Smooth muscle cell (in vitro differentiated cells): ENCODE measurements at regions not wholly inside any gene's neighbourhood (a gene's known extent, or its start where the extent isn't known, plus 50 kb on each side); places are given as distances from the start of the nearest gene placed in this dataset.

Source experiments
- DNase-seq: peaks from one replicate; lab custom pipeline; 2025; ENCODE audit not compliant: unreplicated experiment; lab: John Stamatoyannopoulos, UW
- H2AFZ ChIP-seq: fragments of 200-600 bp; sonication (generic); 2 replicates; pipeline ENCODE4 v1.6.0; 2016; ENCODE audit warnings: antibody characterized with exemption, low read depth, mild to moderate bottlenecking
- H3F3A ChIP-seq: fragments of 200-600 bp; sonication (generic); 2 replicates; pipeline ENCODE4 v1.6.0; 2017; ENCODE audit warnings: antibody characterized with exemption, low read depth
- H3K27ac ChIP-seq: fragments of 200-600 bp; sonication (generic); 2 replicates; pipeline ENCODE4 v1.5.1; 2016; ENCODE audit warnings: low read depth, mild to moderate bottlenecking
- H3K27me3 ChIP-seq: fragments of 200-600 bp; sonication (generic); 2 replicates; pipeline ENCODE4 v1.6.1; 2016; ENCODE audit warnings: low read depth, mild to moderate bottlenecking
- H3K36me3 ChIP-seq: fragments of 200-600 bp; sonication (generic); 2 replicates; pipeline ENCODE4 v1.5.1; 2016; ENCODE audit warnings: low read depth
- H3K4me1 ChIP-seq: fragments of 200-600 bp; sonication (generic); 2 replicates; pipeline ENCODE4 v1.5.1; 2016; ENCODE audit warnings: low read depth
- H3K4me2 ChIP-seq: fragments of 200-600 bp; sonication (generic); 2 replicates; pipeline ENCODE4 v1.6.0; 2016; ENCODE audit warnings: mild to moderate bottlenecking
- H3K4me3 ChIP-seq: fragments of 200-600 bp; sonication (generic); 2 replicates; pipeline ENCODE4 v1.5.1; 2016; ENCODE audit warnings: mild to moderate bottlenecking
- H3K79me2 ChIP-seq: fragments of 200-600 bp; sonication (generic); 2 replicates; pipeline ENCODE4 v1.6.0; 2016; ENCODE audit warnings: low read depth, mild to moderate bottlenecking
- H3K9ac ChIP-seq: fragments of 200-600 bp; sonication (generic); 2 replicates; pipeline ENCODE4 v1.6.0; 2016; ENCODE audit warnings: low read depth
- H3K9me3 ChIP-seq: fragments of 200-600 bp; sonication (generic); replicated peaks from 2 replicates; pipeline ENCODE4 v1.5.1; 2016; ENCODE audit warnings: low read depth
- H4K20me1 ChIP-seq: fragments of 200-600 bp; sonication (generic); 2 replicates; pipeline ENCODE4 v1.6.0; 2016; ENCODE audit warnings: low read depth
- CTCF ChIP-seq: fragments of 200-600 bp; sonication (generic); IDR thresholded peaks from 2 replicates; pipeline ENCODE4 v1.5.1; 2017; ENCODE audit warnings: borderline replicate concordance, mild to moderate bottlenecking, antibody characterized with exemption; ENCODE audit not compliant: insufficient read depth, poor library complexity, severe bottlenecking
- WGBS: methylation state at CpG from one replicate; pipeline ENCODE4 v1.1.7; 2016; ENCODE audit warnings: low lambda C conversion rate; 5-methylcytosine and 5-hydroxymethylcytosine counted together

GRCh38 chr2:65564299-65564698 is 131.9 kb upstream of the SPRED2 start:
- no peak for TF ChIP-seq CTCF
- no peaks in the 10 kb centered on the region for H3K79me2 ChIP-seq
- no peaks in the 10 kb centered on the region for H3K27me3 ChIP-seq
- H2AFZ ChIP-seq, result no peak overlapping the region
- H3F3A ChIP-seq, result no peaks in the 10 kb centered on the region
- no peaks in the 10 kb centered on the region for H4K20me1 ChIP-seq
- 98% methylated on average over 4 of the region's 4 CpGs for WGBS
- H3K4me2 ChIP-seq, result no peak overlapping the region
- H3K27ac ChIP-seq, result no peak overlapping the region
- H3K4me3 ChIP-seq, result no peak overlapping the region
- H3K36me3 ChIP-seq, result no peaks in the 10 kb centered on the region
- H3K4me1 ChIP-seq, result peaks cover 13% of the 10 kb centered on the region
- DNase-seq, result no peak
- no peak overlapping the region for H3K9ac ChIP-seq
- no peaks in the 10 kb centered on the region for H3K9me3 ChIP-seq

- no peak for TF ChIP-seq CTCF
- H4K20me1 ChIP-seq, result no peaks in the 10 kb centered on the region
- H3K27me3 ChIP-seq, result peaks cover 6% of the 10 kb centered on the region
- no peak for DNase-seq
- no peak overlapping the region for H3K9ac ChIP-seq
- H3F3A ChIP-seq, result no peaks in the 10 kb centered on the region
- no peak overlapping the region for H3K4me2 ChIP-seq
- H3K36me3 ChIP-seq, result no peaks in the 10 kb centered on the region
- no peaks in the 10 kb centered on the region for H3K79me2 ChIP-seq
- H3K27ac ChIP-seq, result no peak overlapping the region
- H3K4me3 ChIP-seq, result no peak overlapping the region
- no peaks in the 10 kb centered on the region for H3K9me3 ChIP-seq
- H2AFZ ChIP-seq, result no peak overlapping the region
- whole genome bisulfite sequencing, result 77% methylated on average over 3 of the region's 3 CpGs
- H3K4me1 ChIP-seq, result peaks cover 13% of the 10 kb centered on the region
Observed at GRCh38 chr2:65562890-65563289, 130.5 kb upstream of the SPRED2 start.

GRCh38 chr2:65558743-65559142 is 126.3 kb upstream of the SPRED2 start:
- WGBS, result 64% methylated on average over 9 of the region's 9 CpGs
- Histone ChIP-seq H3K79me2 (no peaks in the 10 kb centered on the region), H3K4me2 (no peak overlapping the region), H3K27ac (no peak overlapping the region), H3K9me3 (no peaks in the 10 kb centered on the region), H3K27me3 (peaks cover 6% of the 10 kb centered on the region), H3K36me3 (no peaks in the 10 kb centered on the region), H4K20me1 (no peaks in the 10 kb centered on the region), H3K4me1 (no peaks in the 10 kb centered on the region), H3F3A (no peaks in the 10 kb centered on the region), H2AFZ (no peak overlapping the region), H3K9ac (no peak overlapping the region), H3K4me3 (no peak overlapping the region)
- DNase-seq, result no peak
- no peak for TF ChIP-seq CTCF
